Fibroblast of lung (primary cell): ENCODE measurements at regions not wholly inside any gene's neighbourhood (a gene's known extent, or its start where the extent isn't known, plus 50 kb on each side); places are given as distances from the start of the nearest gene placed in this dataset.

Source experiments
- CTCF ChIP-seq, 2 donors: IDR thresholded peaks in 1 of 2; conservative IDR thresholded peaks in 1 of 2; 1 replicate in 1 of 2; 2 replicates in 1 of 2; pipeline ENCODE4 v1.5.1; 2011 to 2012; ENCODE audit warnings: low read length in 2 of 2, control low read depth in 1 of 2, inconsistent platforms in 1 of 2, low read depth in 1 of 2, mild to moderate bottlenecking in 1 of 2
- EZH2 ChIP-seq: IDR thresholded peaks from 2 replicates; pipeline ENCODE4 v1.5.1; 2012; ENCODE audit warnings: low read length, control low read depth, mild to moderate bottlenecking; ENCODE audit errors: missing control alignments

- TF ChIP-seq CTCF (conservative IDR thresholded peaks at IDR 0.05 in 1 of 2, IDR thresholded peaks at IDR 0.05 in 1 of 2; ENCODE audit: low read depth in 1 of 2, low read length in 2 of 2) (no peak), EZH2 (no peak)
Measured at GRCh38 chr7:136123352-136123751, 146.2 kb upstream of the MTPN start.
